Peyer's patch (tissue), 4 donors: ENCODE measurements at regions not wholly inside any gene's neighbourhood (a gene's known extent, or its start where the extent isn't known, plus 50 kb on each side); places are given as distances from the start of the nearest gene placed in this dataset.

Experiments used
- POLR2A ChIP-seq, 2 donors: fragments of 450-650 bp; IDR thresholded peaks; one replicate each; pipeline ENCODE4 v1.5.1; 2017; ENCODE audit warnings: antibody characterized with exemption in 2 of 2, mild to moderate bottlenecking in 2 of 2, moderate library complexity in 2 of 2
- TF ChIP-seq, protein P1 (sequence below), 6 experiments: fragments of 450-650 bp in 4 of 6; fragments of 200-600 bp in 2 of 6; sonication (generic) in 1 of 6; IDR thresholded peaks; one replicate each; pipeline ENCODE4 v1.5.1; 2017 to 2019; ENCODE audit warnings: antibody characterized with exemption in 6 of 6, mild to moderate bottlenecking in 3 of 6, moderate library complexity in 1 of 6

DNA sequence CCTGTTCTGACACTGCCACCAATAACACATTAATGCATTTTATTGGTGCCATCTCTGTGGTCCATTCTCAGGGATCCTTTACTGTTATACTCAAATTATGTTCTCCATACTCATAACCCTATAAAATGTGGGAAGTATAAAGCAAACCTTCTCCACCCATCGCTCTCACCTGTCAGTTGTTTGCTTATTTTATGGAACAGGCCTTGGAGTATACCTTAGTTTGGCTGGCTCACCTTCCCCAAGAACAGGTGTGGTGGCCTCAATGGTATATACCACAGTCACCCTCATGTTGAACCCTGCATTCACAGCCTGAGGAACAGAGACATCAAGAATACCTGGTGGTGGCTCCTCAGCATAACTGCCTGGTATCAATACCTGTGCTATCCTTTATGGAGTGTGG, 308.4 kb upstream of the STXBP6 start:
- TF ChIP-seq, protein P1, sequence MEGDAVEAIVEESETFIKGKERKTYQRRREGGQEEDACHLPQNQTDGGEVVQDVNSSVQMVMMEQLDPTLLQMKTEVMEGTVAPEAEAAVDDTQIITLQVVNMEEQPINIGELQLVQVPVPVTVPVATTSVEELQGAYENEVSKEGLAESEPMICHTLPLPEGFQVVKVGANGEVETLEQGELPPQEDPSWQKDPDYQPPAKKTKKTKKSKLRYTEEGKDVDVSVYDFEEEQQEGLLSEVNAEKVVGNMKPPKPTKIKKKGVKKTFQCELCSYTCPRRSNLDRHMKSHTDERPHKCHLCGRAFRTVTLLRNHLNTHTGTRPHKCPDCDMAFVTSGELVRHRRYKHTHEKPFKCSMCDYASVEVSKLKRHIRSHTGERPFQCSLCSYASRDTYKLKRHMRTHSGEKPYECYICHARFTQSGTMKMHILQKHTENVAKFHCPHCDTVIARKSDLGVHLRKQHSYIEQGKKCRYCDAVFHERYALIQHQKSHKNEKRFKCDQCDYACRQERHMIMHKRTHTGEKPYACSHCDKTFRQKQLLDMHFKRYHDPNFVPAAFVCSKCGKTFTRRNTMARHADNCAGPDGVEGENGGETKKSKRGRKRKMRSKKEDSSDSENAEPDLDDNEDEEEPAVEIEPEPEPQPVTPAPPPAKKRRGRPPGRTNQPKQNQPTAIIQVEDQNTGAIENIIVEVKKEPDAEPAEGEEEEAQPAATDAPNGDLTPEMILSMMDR (IDR thresholded peaks at IDR 0.05), result no peak
- TF ChIP-seq POLR2A (IDR thresholded peaks at IDR 0.05), result no peak
